Ramos (cell line): ENCODE measurements at regions not wholly inside any gene's neighbourhood (a gene's known extent, or its start where the extent isn't known, plus 50 kb on each side); places are given as distances from the start of the nearest gene placed in this dataset.

Source experiments
- in situ Hi-C: fragments of 300-500 bp; cut with MboI; formaldehyde crosslinking; loops from one replicate; pipeline ENCODE4 v1.14.3; 2022; ENCODE audit warnings: low sequenced_read_pairs; ENCODE audit not compliant: unreplicated experiment

DNA sequence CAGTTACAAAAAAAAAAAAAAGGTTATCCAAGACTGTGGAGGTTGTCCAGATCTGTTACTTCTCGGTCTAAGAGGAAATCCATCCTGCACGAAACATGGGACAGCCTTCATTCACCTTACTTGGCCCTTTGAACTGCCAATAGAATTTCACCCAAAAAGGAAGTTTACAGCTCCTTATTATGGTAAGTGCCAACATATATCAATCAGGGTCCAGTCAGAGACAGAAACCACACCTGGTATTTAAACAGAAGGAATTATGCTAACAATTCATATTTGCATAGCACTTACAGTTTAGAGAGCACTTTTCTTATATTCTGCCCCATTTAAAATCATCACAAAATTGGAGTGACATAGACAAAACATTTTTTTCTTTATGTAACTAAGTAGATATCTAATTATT is 93.6 kb upstream of the PTPN3 start:
- in situ Hi-C loops: no loop called here

DNA sequence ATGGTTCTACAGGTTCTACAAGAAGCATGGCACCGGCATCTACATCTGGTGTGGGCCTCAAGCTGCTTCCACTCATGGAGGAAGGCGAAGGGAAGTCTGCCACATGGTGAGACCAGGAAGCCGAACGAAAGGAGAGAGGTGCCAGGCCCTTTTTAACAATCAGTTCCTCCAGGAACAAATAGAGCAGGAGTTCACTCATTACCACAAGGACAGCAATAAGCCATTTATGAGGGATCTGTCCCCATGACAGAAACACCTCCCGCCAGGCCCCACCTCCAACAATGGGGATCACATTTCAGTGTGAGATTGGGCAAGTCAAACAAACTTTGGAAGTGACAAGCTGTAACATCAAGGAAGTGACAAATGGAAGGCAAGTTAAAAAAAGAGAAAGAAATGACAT is 95.5 kb upstream of the PTPN3 start:
- in situ Hi-C loops: no loop called here

DNA sequence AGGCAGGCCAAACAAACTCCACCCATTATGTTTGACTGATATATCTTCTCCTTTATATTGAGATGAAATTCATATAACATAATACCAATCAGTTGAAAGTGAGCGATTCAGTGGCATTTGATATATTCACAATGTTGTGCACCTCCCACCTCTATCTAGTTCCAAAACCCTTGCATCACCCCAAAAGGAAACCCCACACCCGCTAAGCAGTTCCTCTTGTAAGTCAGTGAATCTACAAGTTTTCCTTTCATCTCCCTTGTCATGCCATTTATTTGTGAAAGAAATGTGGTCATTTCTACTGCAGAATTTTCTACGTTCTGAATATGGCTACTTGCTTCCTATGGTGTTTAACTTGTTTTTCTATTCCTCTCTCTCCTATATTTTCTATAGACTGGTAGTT is 99.4 kb upstream of the PTPN3 start:
- in situ Hi-C loops: no loop called here

DNA sequence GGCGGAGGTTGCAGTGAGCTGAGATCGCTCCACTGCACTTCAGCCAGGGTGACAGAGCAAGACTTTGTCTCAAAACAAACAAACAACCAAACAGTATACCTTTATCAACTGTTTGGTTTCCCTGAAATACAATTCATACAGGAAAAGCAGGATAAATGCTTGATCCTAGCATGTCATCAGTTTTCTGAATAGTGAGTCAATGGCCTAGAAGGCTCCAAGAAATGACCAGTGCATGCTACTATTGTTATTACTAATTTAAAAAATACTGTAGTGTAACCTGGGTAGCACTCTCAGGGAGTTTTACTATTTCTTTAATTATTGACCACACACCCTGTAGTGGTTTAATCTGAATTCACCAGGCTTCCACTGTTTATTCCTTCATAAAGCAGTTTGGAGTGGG is 101.0 kb upstream of the PTPN3 start:
- in situ Hi-C loops: no loop called here

DNA sequence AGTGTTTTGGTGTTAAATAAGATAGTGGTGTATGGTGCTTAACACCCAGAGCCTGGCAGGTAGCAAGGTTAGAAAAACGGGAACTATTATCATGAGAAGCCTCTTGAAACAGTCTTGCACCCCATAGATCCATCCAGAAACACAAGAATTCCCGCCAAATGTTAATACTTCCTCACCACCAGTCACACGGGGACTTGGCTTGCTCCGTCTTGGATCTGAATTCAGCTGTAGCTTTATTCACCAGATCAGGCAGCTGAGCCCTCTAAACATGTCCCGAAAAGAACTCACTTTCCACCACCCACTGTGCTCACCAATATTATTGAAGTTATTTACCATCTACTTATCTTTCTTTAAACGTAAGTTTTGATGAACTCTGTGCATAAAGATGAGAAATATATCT is 101.6 kb upstream of the PTPN3 start:
- in situ Hi-C loops: no loop called here

DNA sequence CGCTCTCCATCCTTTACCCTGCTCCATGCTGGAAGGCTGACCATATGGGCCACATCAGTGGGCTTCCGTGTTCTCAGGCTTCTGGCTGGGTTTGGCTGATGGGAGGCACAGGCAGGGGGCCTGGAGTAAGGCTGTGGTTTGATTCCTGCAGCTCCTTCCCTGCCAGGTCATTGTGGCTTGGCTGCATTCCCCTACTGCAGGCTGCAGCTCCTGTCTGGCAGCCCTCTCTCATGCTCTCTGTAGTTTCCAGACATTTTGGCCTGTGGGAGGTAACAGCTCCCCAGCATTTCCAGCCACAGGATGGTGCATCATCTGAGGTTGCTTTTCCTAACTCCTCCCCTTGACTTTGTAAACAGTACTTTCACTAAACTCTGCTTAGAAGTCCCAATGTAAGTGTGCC is 102.0 kb upstream of the PTPN3 start:
- in situ Hi-C loops: no loop called here

DNA sequence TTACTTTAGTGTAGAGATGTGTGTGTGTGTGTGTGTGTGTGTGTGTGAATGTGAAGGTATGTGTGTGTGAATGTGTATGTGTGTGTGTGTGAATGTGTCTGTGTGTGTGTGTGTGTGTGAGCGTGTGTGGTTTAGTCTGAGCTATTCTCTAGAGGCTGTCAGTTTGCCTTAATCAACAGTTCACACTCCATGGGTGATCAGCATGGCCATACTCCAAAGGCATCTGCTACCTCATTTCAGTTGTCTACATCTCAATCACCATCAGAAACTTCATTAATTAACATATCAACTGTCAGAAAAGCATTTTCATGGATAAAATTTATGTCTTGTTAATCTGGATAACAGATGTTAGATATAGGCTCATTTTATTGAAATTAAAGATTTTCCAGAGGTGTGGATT is 103.1 kb upstream of the PTPN3 start:
- in situ Hi-C loops: no loop called here

DNA sequence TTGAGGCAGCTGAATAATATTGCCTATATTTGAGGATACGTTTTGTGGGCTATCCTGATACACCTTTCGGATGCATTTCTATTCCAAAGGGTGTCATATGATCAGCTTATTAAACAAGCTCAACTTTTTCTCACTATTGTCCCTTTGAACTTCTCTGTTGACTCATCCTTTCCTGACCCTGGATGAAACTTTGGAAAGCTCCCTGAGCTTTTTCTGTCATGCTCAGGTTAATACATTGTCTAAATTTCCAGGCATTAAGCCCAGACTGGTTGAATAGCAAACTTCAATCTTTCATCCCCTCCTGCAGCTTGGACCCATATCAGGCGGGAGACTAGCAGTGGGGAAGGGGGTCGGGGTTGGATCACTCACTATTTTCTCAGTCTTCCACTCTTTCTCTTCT is 104.9 kb upstream of the PTPN3 start:
- in situ Hi-C loops: no loop called here

DNA sequence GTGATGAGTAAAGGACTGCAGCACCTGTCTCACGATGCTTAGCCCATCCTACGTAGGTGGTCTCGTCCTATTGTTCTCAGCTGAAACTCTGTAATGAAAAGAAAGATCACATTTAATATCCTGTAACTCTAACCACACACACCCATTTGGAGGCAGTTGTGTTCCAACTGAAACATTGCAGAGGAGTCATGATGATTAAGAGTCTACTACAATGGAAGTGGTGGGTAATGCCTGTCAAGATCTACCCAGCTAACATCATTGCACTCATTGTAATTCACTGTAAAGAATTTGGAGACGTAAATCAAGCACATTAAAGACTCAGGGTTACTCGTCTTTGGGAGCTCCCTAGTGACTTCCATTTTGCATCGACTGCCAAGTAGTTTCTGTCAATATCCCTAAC is 106.0 kb upstream of the PTPN3 start:
- in situ Hi-C loops: no loop called here

DNA sequence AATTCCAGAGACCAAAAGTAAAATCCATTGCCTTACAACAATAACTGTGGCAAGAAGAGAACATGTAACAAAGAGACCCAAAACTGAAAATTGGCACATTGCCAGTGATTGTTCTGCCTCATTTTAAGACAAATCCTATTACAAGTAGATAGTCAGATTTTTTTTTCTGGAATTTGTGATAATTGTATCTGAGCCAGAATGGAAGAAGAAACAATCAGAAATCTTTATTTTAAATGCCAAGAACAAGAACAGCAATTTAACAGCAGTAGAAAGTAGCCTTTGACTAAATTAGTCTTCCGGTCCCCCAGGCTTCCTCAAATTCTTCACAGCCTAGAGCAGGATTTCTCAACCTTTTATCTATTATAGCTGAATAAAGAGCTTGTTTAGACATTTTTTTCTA is 106.7 kb upstream of the PTPN3 start:
- in situ Hi-C loops: no loop called here

DNA sequence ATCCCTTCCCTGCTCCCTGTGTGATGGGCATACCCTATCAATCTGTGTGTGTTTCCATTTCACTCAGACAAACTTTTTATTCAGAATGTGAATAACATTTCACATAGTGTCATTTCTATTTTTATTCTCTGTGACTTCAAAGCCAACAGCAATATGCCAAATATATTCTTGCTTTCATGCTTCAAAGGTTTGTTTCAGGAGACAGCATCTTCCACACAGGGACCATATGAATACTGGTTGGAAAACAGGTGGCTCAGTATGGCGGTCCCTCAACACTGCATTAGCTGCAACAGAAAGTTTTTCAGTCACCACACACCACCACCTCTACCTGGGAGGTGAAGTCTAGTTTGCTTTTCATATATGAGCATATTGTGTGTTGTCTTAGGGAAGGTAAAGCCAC is 111.0 kb upstream of the PTPN3 start:
- in situ Hi-C loops: no loop called here

DNA sequence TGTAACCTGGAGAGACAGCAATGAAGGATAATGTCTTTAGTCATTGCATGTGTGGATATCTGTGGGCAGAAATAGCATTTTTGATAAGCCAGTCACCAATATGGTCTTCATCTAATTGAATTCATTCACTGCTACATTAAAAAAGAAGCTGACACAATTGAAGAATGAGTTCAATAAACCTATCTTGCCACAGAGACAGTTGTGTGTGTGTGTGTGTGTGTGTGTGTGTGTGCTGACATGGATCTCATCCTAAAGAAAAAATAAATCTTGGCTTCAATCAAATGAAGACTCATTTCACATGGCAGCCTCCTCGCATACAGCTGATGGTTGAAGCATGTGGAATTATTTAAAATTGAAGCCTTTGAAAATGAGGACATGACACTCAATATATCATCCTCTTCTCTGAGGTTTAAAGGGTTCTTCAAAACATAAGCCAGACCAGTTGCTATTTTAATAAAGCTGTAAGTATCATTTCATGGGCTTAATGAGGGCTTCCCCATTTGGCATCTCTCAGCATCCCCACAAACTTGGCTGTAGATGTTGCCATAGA is 118.5 kb upstream of the PTPN3 start:
- in situ Hi-C loops: no loop called here

DNA sequence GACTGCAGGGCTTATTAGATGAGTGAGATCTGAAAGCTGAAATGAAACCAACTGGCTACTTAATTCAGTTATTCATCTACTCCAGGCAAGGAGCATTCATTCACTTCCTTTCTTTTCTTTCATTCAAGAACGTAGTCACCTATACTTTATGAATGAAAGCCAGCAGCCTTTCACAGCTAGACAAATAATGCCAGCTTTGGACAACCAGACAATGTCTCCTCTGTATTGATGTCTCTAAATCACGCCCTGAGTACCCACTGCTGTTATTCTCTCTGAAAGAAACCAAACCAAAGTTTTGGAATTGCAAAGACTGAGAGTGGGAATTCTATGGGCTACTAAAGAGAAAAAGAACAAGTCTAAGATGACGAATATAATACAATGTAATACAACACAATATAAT is 121.2 kb upstream of the PTPN3 start:
- in situ Hi-C loops: no loop called here

DNA sequence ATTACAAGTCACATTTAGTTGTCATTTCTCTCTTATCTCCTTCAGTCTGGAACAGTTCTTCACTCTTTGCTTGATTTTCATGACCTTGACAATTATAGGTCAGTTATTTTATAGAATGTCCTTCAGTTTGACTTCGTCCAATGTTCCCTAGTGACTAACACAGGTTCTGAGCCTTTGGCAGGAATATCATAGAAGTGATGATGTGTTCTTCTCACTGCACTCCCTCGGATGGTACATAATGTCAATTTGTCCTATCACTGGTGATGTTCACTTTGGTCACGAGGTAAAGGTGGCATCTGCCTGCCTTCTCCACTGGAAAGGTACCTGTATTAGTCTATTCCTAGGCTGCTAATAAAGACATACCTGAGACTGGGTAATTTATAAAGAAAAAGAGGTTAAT is 126.0 kb upstream of the PTPN3 start:
- in situ Hi-C loops: no loop called here

DNA sequence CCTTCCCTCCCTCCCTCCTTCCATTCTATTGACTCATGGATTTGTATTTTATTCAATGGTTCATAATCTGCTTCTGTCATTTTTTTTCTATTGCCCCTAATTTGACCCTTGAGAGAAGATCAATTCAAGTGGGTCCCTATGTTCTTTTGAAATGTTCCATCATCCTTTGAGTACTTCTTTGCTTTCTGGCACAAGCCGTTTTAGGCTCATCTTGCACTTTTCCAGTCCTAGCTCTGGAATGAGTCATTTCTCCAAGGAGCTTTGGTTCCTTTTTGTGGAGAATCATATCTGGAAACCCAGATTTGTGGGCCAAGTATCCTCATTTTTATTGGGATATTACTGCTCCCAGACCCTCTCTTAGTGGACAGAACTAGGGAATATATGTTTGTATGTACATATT is 126.8 kb upstream of the PTPN3 start:
- in situ Hi-C loops: no loop called here

DNA sequence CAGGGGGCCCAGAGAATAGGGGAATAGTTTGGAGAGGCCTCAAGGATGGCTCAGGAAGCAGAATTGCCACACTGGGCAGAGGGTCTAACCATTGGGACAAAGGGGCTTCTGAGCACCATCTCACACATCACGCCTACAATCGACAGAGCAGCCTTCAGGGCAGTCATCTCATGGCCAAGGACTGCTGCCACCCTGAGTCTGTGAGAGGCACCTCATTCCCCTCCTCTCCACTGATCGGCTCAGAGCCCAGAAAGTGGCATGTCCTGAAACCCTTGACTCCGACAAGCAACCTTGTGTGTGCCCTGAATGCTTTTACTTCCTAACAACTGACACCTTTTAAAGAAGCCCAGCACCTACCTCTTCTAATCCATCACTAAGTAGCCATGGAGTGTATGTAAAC is 128.9 kb upstream of the PTPN3 start:
- in situ Hi-C loops: no loop called here

DNA sequence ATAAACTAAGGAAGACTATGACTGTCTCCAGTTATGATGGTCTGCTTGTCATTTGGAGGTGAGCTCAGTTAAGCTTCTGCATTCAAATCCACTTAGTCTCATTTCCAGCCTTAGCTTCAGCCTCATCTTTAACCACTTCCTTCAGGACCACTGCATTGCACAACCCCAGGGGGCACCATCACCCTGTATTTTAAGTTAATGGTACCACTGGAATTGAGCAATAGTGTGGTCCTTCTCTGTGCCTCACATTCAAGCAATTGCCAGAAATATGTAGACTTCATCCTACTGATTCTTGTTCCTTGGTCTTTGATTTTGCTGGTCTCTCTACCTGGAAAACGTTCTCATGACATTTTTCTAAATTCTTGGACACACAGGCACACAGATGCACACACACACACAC is 131.5 kb upstream of the PTPN3 start:
- in situ Hi-C loops: no loop called here

DNA sequence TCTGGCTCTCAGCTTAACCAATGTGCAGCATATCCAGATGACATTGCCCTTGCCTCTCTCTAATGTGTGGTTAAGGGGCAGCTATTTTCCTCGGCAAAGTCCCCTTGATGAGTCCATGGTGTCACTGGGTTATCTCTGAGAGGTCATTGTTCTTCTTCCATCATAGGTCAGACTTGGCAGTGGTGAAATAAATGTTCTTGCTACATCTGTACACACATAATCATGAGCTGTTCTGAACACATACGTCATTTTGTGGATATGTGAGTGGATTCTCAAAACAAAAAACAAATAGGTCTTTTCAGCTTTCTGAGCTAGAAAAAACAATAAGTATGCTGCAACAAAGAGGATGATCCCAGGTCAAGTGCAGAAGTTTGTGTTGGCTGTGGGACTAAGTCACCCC is 134.7 kb upstream of the PTPN3 start:
- in situ Hi-C loops: no loop called here

DNA sequence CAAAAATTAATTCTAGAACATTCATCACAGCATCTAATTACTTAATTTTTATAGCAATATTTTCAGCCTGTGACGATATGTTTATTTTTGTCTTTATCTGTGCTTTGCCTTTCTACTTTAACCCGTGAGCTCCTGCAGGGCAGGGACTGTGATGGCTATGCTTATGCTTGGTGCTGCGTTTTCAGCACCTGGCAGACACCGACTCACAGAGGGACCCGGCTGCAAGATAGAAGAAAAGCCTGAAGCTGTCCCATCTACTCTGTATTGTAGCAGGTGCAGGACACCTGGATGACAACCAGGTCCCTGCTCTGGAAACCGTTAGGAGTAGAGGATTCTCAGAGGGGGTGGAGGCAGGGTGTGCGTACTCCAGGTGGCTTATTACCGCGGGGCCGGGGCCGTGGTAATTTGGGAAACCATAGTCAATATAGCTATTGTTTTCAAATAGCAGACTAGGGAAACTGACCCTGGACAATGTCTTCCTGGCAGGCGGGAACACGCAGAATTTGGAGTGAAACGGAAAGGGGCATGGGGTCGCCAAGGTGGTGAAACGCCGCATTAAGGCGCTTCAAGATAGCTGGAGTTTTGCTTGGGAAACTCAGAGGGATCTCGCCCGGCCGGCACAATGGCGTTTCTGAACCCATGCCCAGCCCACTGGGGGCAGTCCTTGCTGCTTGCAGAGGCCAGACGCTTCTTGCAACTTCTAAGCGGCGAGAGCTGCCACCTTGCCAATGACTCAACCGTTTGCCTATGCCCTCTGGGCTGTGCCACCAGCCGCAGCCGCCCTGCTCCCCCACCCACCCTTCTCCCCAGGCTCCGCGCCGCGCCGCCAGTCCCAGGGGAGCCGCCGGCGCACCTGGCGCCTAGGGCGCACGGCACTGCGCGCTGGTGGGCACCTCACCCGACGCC is 140.1 kb upstream of the PALM2AKAP2 start:
- in situ Hi-C loops: no loop called here

DNA sequence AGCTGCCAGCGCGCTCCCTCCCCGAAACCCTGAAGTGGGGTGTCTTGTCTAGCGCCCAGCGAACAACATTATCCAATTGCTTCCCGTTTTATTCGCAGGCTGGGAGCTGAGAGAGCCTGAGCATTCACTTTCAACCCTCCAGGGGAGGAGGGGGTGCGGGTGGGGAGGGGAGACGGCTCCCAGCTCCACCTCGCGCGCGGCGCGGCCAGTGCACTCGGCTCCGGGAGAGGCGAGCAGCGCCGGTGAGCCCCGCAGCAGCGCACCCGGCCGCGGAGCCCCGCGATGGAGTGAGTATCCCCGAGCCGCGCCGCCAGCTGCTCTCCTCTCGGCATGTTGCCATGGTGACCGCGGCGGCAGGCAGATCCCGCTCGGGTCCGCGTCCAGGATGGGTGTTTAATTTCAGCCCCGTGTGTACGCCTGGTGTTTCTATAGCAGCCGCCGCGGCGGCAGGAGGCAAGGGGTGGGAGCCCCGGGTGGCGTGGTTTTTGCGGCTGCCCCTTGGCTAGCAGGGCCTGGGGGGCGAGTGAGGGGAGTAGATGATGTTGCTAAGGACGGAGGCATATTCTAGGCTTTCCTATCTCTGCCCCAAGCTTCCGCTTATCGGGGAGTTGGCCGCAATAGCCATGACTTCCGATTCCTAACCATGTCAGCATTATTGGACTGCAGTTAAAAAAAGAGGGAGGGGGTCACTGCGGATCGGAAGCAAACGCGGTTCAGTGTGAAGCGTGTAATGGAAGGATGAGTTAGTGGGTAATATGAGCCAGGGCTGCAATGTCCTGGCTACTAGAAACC is 139.2 kb upstream of the PALM2AKAP2 start:
- in situ Hi-C loops: no loop called here

DNA sequence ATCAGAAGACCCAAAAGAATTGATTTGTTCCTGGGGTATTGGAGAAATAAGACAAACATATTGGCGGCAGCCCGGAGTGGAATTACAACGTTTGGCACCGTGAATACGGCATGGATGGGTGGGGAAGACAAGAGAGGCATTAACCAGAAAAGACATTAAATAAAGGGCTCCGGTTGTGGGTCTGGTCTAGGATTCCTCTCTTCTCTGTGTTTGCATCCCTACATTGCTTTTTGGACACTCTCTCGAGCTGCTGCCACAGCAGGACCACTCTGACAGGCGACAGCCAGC is 138.7 kb upstream of the PALM2AKAP2 start:
- in situ Hi-C loops: no loop called here

DNA sequence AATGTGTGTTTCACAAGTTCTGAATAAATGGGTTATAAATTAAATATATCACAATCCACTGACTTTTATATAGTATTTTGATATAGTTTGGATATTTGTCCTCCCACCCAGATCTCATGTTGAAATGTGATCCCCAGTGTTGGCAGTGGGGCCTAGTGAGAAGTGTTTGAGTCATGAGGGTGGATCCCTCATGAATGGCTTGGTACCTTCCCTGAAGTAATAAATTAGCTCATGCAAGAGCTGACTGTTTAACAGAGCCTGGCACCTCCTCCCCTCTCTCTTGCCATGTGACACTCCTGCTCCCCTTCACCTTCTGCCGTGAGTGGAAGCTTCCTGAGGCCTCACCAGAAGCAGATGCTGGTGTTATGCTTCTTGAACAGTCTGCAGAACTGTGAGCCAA is 127.9 kb upstream of the PALM2AKAP2 start:
- in situ Hi-C loops: no loop called here
